Coronary artery (tissue), 2 donors: ENCODE measurements at regions not wholly inside any gene's neighbourhood (a gene's known extent, or its start where the extent isn't known, plus 50 kb on each side); places are given as distances from the start of the nearest gene placed in this dataset.

Source experiments
- DNase-seq: peaks from one replicate; pipeline ENCODE4 v3.0.0-alpha.2; 2017; ENCODE audit warnings: low spot score
- H3K27ac ChIP-seq, 2 donors: fragments of 200-600 bp; sonication (generic); one replicate each; pipeline ENCODE4 v1.5.1; 2016 to 2019
- H3K4me3 ChIP-seq: fragments of 200-600 bp; sonication (generic); 2 replicates; pipeline ENCODE4 v1.5.1; 2016; ENCODE audit warnings: mild to moderate bottlenecking, moderate library complexity
- TF ChIP-seq, protein P1 (sequence below): fragments of 200-600 bp; sonication (generic); IDR thresholded peaks from one replicate; pipeline ENCODE4 v1.5.1; 2019; ENCODE audit warnings: antibody characterized with exemption

DNA sequence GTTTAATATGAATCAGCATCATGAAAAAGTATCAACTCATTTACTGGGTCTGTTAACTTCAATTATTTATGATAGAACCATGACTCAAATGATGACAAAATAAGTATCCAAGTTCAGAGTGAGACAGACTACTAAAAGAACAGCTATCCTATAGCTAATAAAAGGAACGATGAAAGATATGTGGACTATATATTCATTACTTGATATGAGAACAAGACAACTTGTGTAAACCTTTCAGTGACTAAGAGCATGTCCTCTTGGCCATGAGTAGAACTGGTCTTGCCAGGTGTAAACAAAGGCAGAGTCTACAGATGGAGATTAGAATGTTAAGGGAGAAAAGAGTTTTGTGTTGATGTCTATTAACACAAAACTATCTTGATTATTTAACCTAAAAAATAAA, 360.4 kb upstream of the ZC3H15 start:
- DNase-seq, result no peak
- Histone ChIP-seq H3K27ac (no peak overlapping the region), H3K4me3 (no peak overlapping the region)
- TF ChIP-seq, protein P1, sequence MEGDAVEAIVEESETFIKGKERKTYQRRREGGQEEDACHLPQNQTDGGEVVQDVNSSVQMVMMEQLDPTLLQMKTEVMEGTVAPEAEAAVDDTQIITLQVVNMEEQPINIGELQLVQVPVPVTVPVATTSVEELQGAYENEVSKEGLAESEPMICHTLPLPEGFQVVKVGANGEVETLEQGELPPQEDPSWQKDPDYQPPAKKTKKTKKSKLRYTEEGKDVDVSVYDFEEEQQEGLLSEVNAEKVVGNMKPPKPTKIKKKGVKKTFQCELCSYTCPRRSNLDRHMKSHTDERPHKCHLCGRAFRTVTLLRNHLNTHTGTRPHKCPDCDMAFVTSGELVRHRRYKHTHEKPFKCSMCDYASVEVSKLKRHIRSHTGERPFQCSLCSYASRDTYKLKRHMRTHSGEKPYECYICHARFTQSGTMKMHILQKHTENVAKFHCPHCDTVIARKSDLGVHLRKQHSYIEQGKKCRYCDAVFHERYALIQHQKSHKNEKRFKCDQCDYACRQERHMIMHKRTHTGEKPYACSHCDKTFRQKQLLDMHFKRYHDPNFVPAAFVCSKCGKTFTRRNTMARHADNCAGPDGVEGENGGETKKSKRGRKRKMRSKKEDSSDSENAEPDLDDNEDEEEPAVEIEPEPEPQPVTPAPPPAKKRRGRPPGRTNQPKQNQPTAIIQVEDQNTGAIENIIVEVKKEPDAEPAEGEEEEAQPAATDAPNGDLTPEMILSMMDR, result no peak

DNA sequence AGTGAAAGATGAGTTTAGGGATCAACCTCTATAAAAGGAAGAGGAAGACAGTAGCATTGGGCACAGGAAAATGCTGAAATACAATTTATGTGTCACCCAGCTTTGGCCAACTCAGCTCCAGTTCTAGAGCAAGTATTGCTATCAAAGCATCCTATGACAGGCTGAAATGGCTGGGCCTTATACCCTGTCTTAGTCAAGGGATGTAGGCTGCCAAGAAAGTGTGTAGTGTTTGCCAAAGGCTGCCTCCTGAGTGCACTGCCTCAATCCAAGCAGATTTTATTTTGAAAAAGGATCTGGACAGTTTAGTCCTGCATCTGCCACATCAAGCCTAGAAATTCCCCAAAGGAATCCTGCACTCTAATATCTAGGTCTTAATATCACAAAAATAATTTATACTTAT, 359.9 kb upstream of the ZC3H15 start:
- Histone ChIP-seq H3K4me3 (no peak overlapping the region), H3K27ac (no peak overlapping the region)
- TF ChIP-seq, protein P1, result no peak
- no peak for DNase-seq

DNA sequence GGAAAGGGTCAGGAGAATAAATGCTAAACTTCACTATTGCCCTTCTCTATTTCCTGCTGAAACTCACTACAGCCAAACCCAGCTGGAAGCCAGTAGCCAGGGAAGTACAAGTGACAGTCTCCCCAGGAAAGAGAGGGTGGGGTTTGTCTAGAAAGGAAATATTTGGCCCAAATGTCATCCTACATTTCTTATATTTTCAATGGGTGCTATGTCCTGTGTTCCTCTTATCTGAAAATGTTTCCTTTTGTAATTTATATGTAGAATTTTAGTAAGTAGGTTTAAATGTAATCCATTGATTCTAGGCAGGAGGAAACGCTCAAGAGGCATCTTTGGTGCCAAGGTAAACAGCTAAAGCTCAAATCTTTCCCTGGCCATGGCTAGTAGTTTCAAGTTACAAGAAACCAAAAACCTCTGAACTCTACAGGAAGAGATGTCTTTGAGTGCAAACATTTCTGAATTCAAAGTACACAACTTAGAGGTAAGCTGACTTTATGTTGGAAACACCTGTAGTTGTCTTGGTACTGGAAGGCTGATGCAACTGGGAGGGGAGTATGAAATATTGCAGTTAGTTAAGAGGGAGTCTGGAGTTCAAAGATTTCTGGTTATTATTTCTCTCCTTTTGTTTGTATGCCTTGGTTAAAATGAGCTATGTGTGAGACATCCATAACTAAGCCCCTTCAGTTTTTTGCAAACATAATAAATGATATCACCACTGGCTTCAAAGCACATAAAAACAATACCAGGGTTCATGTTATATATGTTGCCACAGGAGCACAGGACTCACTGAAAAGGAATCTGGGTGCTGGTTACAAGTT, 356.1 kb upstream of the ZC3H15 start:
- no peak for DNase-seq
- Histone ChIP-seq H3K4me3 (no peak overlapping the region), H3K27ac (no peak overlapping the region)
- TF ChIP-seq, protein P1, result no peak

DNA sequence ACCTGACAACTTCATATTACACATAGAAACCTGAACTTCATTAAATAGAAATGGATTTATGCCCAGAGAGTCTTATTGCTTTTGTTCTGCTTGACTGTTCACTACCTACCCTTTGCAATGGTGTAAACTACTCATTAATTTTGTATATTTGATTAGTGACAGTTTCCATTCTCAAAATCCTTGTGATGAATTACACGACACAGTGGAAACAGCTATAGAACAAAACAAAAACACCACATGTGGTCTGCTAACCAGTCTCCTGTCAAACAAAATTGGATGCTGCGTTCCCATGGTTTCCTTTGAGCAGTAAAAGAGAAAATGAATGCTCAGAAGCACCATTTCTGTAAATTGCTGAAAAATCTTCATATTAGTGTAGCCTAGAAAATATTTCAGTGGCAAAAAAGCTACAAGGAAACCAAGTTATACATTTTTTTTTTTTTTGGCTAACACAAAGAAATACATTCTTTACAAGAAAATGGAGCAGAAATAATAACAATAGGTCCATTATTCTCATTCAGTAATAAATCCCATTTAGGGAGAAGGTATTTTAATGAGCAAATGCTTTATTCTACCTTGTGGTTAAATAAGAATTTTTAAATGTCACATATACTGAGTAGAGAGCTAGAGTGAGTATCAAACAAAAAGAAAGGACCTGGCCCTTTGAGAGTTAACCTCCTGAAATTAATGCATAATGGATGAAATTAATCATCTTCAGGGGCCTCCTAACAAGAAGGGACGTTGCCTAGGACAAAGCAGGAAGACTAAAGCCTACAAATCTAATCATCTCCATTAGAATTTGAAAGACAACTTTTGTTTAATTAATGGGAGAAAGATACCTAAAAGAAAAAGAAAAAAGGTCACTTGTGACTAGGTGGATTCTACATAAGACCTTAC, 355.1 kb upstream of the ZC3H15 start:
- H3K27ac ChIP-seq, result no peak overlapping the region
- TF ChIP-seq, protein P1, result no peak

DNA sequence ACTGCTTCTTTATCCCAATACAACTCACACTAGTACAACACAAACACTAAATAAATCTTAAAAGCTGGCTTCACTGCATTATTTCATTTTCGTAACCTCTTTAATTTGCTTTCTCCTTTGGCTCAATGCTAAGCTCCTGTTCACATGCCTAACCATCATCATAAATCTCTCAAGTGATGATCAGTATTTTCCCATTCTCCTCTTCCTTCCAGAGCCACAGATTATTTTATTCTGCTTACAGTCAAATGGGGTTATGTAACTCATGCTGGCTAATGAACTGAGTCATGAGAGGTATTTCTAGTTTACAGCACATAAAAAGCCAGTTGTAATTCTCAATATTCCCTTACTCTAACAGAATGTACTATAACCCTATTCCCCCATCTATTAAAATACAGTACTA, 350.4 kb upstream of the ZC3H15 start:
- Histone ChIP-seq H3K4me3 (no peak overlapping the region), H3K27ac (no peak overlapping the region)
- TF ChIP-seq, protein P1, result no peak
- DNase-seq, result no peak

More for the DNA sequence above, 355.1 kb upstream of the ZC3H15 start:
- no peak for DNase-seq
- H3K4me3 ChIP-seq, result no peak overlapping the region

DNA sequence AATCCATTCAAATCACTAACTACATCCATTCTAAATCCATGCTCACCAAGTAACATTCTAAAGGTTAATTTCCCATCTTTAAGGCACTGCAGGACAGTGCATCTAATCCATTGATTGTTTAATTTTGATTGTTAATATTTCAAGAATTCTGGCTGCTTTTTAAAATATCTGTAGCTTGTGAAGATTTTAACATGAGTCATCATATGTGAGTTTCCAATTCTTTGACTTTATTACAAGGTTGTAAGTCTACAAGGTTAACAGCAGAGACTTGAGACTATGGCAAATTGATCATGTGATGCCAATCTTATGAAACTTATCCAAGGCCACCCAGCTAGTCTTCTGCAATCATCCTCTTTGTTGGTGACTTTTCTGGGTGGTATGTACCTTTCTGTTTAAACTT, 349.2 kb upstream of the ZC3H15 start:
- TF ChIP-seq, protein P1, result no peak
- DNase-seq, result no peak
- no peak overlapping the region for H3K27ac ChIP-seq

More for the DNA sequence above, 349.2 kb upstream of the ZC3H15 start:
- H3K4me3 ChIP-seq, result no peak overlapping the region
